Liver (tissue), 3 donors: ENCODE measurements at regions not wholly inside any gene's neighbourhood (a gene's known extent, or its start where the extent isn't known, plus 50 kb on each side); places are given as distances from the start of the nearest gene placed in this dataset.

ENCODE experiments used
- CTCF ChIP-seq: fragments of 150-350 bp; IDR thresholded peaks from 2 replicates; pipeline ENCODE4 v1.5.1; 2017; ENCODE audit warnings: improper control_type of control experiment, low read depth, low read length; ENCODE audit not compliant: missing input control
- EGR1 ChIP-seq, 2 donors: IDR thresholded peaks; 2 replicates each; pipeline ENCODE4 v1.6.1; 2016 to 2018; ENCODE audit warnings: antibody characterized with exemption in 2 of 2, low read depth in 2 of 2
- GABPA ChIP-seq, 2 donors: IDR thresholded peaks in 1 of 2; conservative IDR thresholded peaks in 1 of 2; 2 replicates each; pipeline ENCODE4 v1.6.1; 2016; ENCODE audit warnings: antibody characterized with exemption in 2 of 2, mild to moderate bottlenecking in 1 of 2, moderate library complexity in 1 of 2
- JUND ChIP-seq, 2 donors: IDR thresholded peaks; 2 replicates each; pipeline ENCODE4 v1.6.1; 2016; ENCODE audit warnings: antibody characterized with exemption in 2 of 2
- MAX ChIP-seq: IDR thresholded peaks from 2 replicates; pipeline ENCODE4 v1.6.1; 2016; ENCODE audit warnings: antibody characterized with exemption
- RAD21 ChIP-seq, 2 donors: IDR thresholded peaks; 2 replicates each; pipeline ENCODE4 v1.6.1; 2016; ENCODE audit warnings: antibody characterized with exemption in 2 of 2, mild to moderate bottlenecking in 2 of 2
- REST ChIP-seq: IDR thresholded peaks from 2 replicates; pipeline ENCODE4 v1.6.1; 2016; ENCODE audit warnings: antibody characterized with exemption, mild to moderate bottlenecking
- SP1 ChIP-seq: IDR thresholded peaks from 2 replicates; pipeline ENCODE4 v1.6.1; 2018; ENCODE audit warnings: antibody characterized with exemption, mild to moderate bottlenecking
- TAF1 ChIP-seq: conservative IDR thresholded peaks from 2 replicates; pipeline ENCODE4 v1.6.1; 2016; ENCODE audit warnings: antibody characterized with exemption, mild to moderate bottlenecking
- YY1 ChIP-seq: IDR thresholded peaks from 2 replicates; pipeline ENCODE4 v1.6.1; 2016; ENCODE audit warnings: antibody characterized with exemption, mild to moderate bottlenecking
- donor health status: healthy.
- donor health status: healthy.

- no peak for TF ChIP-seq CTCF
- TF ChIP-seq EGR1 (IDR thresholded peaks at IDR 0.05; ENCODE audit: low read depth in 2 of 2), result no peak
- TF ChIP-seq JUND (IDR thresholded peaks at IDR 0.05), result no peak
- TF ChIP-seq YY1, result no peak
- TF ChIP-seq MAX, result no peak
- no peak for TF ChIP-seq TAF1
- no peak for TF ChIP-seq REST
- TF ChIP-seq GABPA (IDR thresholded peaks at IDR 0.05 in 1 of 2, conservative IDR thresholded peaks at IDR 0.05 in 1 of 2), result no peak
- no peak for TF ChIP-seq RAD21 (IDR thresholded peaks at IDR 0.05)
- TF ChIP-seq SP1, result no peak
These were observed 49.7 kb downstream of the SIPA1L2 start for GRCh38 chr1:232579958-232580941.
